ENCODE measurements at regions not wholly inside any gene's neighbourhood (a gene's known extent, or its start where the extent isn't known, plus 50 kb on each side); places are given as distances from the start of the nearest gene placed in this dataset.
"Not testable (repeated sequence)": the region's sequence is repeated elsewhere in the genome, so short reads cannot be mapped to it uniquely, and the experiment has no call there.

DNA sequence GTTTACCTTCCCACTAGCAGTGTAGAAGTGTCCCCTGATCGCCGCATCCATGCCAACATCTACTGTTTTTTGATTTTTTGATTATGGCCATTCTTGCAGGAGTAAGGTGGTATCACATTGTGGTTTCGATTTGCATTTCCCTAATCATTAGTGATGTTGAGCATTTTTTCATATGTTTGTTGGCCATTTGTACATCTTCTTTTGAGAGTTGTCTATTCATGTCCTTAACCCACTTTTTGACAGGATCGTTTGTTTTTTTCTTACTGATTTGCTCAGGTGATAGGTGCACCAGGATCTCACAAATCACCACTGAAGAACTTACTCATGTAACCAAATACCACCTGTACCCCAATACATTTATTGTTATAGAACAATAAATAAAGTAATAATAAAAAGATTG is 114.5 kb downstream of the GATA6 start:
- not testable (repeated sequence) for DNase-seq

DNA sequence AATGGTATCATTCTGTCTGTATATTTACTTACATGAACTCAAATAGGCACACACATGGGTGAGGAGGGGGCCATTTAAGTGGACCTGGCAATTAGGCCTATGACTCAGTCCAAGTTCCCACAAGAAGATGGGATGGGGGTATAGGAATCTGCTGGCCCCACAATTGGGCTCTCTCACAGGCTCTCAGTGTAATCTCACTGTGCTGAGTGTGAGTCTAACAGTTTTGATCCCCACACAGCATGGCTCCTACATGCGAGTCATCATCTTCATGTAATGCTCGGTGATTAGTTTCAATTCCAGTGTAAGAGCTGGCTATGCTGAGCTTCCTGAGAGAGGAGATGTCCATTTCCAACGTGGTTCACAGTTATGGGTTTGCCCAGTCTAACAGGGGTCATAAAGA is 114.0 kb downstream of the GATA6 start:
- no peak for DNase-seq

DNA sequence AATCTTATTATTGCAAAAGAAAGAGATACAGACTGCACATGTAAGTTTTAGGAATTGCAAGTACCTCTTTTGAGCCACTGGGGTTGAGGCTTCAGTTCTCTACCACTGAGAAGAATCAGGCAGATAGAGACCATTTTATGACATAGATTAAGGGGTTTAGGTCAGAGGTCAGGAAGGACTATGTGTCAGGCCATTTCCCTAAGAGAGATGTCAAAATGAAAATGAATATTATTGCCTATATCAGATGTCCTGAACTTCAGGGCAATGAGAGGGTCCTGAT is 113.7 kb downstream of the GATA6 start:
- no peak for DNase-seq

DNA sequence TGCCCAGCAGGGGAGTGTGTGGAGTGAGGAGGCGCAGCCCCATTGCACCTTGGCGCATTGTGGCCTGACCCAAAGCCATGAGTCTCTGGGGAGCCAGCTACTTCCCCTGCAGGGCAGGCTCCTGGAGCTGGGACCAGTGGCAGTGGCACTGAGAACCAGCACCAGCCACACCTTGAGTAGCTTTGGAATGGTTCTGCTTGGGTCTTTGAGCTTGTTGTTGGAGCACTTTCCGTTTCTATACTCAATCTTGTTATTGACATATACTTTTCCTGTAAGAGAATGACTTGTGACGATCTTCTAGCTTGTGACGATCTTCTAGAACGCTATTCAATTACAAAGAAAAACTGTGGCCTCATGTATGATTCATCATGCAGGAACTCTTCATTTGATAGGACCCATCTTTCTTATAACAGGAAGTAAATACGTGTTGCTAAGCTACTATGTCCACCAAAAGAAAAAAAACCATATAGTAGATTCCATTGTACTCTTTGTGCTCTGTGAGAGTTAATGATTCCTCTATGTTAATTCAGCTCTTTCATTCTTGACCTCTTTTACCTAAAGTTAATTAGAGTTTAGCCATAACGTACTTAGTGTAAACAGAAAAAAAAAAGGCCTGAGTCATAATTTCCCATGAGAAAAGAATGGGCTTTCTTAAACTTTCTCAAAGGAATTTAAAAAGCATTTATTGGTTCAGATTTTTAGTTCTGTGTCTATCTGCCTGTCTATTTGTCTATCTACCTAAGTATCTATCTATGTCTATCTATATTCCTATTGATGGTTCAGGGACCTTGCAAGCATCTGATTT is 113.1 kb downstream of the GATA6 start:
- no peak for DNase-seq

DNA sequence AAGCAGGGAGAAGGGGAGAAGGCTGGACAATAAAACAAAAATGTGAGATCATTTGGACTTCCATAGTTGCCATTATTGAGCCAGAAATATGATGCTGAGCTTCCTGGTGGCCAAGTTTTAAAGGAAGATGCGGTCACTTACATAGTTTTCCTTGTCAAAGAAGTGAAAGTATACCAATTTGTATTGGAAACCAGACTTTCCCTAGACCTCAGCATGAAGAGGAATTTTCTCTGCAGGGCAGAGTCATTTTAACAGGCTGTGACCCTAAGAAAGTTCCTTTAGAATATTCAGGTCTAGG is 111.0 kb downstream of the GATA6 start:
- no peak for DNase-seq

DNA sequence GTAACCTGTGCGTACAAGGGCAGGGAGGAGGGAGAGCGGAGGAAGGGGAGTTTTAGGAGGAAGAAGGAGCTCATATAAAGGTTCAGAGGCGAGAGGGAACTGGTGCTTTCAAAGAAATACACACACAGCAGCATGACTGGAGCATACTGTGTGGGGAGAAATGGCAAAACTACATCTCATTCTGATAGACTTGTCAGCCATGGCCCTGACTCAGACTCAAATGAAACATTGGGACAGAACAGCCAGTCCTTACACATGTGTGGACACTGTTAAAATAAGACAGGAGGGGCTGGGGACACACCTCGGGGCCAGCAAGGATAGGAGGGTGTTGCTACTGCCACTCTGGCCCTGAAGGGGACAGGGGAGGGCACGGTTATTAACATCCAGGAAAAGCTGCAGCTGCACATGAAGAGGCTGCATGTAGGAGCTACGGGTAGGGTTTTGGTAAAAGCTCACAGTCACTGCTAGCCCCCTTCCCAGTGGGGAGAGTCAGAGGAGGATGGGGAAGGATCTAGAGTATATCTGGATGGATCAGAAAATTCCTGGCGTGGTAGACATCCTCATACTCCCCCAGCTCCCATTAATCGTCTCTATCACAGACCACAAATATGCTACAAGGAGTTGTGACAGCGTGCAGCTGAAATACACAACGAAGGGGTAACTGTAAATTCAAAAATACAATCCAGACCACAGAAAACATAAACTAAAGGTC is 110.5 kb downstream of the GATA6 start:
- DNase-seq, result no peak

DNA sequence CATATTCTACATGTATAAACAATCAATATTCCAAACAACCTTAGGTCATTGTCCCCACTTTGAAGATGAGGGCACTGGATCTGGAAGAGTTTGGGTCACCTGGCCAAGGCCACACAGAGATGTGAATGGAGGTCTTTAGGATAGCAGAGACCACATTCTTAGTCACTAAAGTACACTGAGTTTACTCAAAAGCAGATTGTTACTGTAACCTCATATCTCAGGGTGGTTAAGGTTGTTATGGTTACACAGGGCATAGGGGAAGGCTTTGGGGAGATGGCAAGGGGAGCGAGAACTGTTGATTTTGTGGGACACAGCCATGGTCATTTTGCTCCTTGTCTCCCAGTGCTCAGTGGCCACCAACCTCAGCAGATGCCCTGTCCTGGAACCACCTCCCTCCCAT is 109.4 kb downstream of the GATA6 start:
- no peak for DNase-seq

DNA sequence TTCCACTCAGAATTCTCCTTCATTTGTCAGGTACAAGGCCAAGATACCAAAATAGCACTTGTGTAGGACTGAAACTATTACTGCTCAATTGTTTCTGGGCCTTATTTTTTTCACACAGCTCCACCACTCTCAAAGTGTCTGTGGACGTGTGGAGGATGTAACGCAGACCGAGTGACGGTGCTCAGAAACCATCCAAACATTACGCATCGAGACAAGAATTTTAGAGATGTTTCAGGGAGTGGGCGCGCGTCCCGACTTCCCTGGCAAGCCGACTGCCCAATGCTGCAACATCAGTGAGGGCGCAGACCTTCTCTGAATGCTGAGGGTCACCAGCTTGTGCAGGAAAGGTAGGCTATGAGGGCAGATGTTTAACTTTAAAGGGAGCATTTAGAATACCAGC is 108.4 kb downstream of the GATA6 start:
- DNase-seq, result no peak

DNA sequence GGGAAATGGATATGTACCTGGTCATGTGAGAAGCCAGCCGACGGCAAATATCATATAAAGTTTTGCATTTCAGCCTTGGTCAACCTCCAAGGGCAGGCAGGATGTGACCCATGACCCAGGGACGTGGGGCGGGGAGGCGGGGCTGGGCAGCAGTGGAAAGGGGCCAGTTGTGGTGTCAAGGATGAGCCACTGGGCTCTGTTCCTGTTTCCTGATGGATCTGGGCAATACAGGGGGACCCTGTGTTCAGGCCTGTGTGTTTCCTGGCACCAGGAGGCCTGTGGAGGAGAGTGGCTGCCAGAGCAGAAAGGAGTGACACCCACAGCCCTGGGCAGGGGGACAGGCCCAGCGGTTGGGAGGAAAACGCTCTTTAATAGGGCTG is 106.9 kb downstream of the GATA6 start:
- DNase-seq, result no peak

DNA sequence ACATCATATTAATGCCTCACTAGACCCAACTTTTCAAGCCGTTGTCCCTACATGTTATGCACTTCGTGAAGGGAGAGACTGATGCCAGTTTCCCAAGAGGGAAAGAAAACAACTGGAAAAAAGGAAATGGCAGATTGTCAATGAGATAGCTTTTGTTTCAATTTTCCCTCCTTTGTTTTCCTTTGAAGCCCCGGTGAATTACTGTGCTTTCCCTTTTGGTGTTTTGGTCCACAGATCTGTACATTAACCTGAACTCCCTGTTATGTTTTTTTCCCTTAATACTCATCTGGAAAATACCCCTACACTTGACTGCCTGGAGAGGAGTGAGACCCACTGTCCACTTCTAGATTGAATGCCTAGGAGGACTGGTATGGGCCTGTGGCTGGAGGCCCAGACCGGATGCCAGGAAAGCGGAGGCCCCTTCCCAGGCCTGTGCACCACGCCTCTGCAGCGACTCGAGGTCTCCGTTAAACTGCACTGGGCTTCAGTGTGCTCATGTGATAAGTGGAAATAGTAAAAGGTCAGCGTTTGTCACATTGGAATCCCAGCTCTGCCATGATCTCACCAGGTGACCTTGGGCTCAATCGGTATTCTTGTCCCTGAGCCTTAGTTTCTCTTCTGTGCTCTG is 106.4 kb downstream of the GATA6 start:
- DNase-seq, result no peak

DNA sequence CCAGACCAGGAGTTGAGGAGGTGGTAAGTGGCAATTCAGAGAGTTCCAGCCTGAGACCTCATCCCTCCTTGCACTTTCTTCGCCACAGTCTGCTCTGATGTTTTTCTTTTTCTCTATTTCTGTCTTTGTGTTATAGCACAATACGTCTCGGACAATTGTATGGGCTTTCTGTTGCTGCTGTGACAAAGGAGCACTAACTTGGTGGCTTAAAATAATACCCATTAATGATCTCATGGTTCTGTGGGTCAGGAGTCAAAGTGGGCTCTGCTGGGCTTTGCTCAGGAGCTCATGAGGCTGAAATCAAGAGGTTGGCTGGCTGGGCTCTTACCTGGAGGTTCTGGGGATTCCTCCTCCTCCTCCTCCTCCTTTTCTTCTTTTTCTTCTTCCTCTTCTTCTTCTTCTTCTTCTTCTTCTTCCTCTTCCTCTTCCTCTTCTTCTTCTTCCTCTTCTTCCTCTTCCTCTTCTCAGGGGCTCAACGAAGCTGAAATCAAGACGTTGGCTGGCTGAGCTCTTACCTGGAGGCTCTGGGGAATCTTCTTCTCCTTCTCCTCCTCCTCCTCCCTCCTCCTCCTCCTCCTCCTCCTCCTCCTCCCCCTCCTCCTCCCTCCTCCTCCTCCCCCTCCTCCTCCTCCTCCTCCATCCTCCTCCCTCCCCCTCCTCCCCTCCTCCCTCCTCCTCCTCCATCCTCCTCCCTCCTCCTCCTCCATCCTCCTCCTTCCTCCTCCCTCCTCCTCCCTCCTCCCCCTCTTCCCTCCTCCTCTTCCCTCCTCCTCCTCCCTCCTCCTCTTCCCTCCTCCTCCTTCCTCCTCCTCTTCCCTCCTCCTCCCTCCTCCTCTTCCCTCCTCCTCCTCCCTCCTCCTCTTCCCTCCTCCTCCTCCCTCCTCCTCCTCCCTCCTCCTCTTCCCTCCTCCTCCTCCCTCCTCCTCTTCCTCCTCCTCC is 104.0 kb downstream of the GATA6 start:
- DNase-seq, result no peak

DNA sequence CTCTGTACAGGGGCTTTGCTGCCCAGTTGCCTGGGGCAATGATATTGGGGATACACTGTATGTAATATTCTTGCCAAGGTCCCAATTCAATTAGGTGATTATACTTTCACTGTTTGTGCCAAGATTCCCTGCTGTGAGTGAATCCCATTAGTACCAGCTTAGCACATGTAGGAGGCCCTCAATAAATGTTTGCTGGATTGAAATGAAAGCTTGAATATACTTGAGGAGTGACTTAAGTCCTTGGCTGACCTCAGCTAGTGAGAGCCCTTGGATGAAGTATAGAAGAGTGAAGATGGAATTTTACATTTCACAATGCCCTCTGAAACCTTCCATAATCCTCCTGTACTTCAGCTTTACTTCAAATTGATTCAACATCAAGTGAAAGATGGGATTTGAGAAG is 102.9 kb downstream of the GATA6 start:
- DNase-seq, result no peak

DNA sequence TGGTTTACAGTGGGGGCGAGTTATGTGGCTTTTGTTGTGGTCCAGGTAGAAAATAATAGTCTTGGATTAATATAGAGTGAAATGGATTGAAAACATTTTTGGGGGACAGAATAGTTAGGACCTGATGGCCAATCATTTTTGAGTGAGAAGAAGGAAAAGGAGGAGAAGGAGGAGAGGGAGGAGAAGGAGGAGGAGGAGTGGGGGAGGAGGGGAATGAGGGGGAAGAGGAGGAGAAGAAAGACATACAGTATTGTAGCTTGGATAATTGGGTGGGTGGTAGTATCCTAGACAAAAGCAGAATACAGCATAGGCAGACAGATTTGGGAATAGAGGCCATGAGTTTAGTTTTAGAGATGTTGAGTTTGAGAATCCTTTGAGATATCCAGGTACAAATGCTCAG is 101.6 kb downstream of the GATA6 start:
- DNase-seq, result no peak

DNA sequence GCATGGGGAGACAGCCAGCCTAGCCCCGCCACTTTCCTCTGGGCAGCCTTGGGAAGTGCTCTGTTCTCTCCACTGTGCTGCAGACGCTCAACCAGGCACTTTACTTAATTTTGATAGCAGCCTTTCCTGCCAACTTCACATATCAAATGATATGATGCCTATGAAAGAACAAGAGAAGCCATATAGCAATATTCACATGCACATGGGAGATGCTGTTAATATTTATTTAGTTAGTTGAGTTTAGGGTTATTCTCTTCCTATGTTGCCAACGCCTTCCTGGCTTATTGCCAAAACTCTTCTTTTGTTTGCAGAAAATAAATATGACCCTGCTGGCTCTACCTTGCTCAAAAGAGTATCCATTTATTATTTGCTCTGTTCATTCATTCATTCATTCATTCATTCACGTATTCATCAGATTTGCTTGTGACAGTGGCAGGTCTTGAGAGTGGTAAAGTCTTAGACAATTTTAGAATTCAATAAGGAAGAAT is 99.3 kb downstream of the GATA6 start:
- no peak for DNase-seq

DNA sequence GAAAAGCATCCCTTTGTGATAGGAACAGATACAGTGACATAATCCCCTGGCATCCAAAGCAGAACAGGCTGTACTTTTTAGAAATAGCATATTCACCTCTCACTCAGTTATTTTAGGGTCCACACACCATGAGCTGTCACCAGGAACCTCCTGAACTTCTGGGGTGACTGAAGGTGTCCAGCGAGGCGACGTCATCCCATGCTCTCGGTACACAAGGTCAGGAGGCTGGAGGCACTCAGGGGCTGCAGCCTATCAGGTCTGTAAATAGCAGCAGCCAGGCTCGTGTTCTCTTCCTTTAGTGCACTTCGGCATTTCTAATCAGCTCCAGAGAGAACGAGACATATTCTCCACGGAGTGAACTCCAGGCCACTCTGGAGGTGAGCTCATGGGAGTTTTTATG is 98.3 kb downstream of the GATA6 start:
- no peak for DNase-seq

DNA sequence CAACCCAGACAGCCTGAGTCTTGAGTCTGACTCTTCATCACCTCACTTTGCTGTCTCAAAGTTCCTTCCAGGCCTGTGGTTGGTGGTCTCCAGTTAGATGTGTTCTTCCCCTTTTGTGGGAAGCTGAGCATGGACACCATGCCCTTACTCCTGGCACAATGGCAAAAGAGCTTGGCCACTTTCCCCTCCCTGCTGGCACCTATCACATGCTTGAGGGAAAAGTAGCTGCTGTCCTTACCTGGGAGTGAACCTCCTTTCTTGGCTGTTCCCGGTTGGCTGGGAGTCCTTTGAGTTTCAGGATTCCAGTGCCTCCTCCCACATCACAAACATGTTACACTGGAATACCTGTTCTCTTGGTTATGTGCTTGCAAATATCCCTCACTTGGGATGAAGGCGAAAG is 97.8 kb downstream of the GATA6 start:
- DNase-seq, result no peak

DNA sequence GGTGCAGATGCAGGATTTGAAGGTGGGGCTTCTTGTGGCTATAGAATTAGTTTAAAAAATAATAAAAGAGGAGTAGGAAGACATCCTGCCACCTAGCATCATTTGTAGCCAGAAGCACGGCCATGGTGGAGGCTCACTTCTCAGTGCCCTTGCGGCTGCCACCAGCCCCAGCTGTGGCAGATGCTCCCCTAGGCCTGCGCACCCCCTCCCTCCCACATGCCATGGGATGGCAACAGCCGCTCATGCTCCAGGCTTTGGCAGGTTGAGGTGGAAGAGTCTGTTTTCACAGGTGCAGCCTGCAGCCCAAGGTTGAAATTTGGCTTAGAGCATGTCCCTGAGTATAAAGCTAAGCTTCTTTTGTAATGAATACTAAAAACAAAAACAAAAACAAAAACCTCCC is 96.4 kb downstream of the GATA6 start:
- DNase-seq, result no peak

DNA sequence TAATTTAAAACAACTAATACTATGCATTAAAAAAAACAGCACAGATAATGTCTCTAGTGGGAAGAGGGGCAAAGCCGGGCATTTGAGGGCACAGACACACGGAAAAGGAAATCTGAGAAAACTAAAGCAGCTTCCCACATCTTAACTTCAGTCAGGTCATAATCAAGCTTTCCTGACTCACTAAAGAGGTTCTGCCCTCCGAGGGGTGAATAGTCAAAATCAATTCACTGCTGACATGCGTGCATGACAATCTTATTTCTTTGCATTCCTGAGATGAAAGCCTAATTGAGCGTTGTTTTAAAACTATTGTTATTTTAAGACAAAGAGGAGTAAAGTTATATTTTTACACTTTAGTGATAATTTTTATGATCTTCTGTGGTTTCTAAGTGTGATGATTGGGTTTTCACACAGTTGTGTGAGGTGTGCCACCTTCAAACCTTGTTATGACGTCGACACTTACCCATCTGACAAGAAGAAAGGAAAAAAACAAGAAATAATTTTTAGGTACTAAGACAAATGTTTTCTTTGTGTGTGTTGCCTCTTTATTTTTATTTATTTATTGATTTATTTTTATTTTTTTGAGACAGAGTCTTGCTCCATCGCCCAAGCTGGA is 90.9 kb downstream of the GATA6 start:
- no peak for DNase-seq

DNA sequence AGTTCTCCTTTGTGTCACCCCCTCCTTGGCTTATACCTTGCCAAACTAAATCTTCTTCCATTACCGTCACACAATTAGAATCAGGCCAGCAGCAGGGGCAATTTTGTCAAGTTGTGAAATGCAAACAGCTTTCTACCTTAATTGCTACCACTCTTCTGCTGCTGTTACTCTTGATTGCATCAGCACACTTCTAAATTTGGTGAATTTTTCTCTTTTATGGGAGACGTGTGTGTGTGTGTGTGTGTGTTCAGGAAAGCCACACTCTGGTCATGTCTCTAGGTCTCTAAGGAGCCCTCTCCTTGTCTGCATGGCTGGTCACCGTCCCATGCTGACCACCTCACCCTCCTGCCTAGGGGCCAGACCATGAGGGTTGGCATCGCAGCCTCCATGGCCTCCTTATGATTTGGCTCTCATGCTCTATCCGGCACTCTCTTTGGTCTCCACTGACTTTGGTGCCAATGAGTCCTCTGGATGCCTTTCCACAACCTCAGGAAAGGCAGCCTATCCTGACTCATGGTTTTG is 87.7 kb downstream of the GATA6 start:
- no peak for DNase-seq

DNA sequence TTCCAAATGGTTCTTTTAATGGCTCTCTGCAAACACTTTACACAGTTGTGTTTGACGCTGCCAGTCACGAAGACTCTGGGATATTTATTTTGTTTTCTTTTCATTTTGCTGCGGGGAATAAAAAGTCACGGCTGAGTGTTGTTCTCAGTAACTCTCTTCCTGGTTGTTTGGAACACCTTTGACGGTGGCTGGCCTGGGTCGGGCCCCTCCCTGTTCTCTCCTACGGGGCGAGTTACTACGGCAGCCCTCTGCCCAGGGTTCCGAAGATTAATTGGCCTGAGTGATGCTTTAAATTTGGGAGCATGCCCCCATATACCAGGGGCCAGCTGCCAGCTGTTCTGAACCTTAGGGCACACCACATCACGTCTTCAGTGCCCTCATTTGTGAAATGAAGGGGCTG is 84.7 kb downstream of the GATA6 start:
- DNase-seq, result no peak

DNA sequence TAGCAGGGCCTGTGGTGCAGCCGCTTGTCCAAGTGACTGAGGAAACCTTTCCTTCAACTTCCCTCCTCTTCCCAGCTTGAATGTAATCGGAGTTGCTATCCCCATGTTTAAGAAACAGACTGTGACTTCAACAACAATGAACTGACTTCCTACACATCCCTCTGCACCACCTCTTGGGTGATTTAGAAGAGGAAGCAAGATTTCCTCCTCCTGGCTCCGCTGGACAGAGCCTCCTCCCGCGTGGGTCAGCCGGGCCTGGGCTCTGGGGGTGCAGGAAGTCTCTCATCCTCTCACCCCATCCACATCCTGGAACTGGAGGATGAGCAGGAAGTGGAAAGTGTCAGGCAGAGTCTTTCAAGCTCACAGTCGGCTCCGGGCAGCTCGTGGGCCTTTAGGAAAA is 84.3 kb downstream of the GATA6 start:
- no peak for DNase-seq

DNA sequence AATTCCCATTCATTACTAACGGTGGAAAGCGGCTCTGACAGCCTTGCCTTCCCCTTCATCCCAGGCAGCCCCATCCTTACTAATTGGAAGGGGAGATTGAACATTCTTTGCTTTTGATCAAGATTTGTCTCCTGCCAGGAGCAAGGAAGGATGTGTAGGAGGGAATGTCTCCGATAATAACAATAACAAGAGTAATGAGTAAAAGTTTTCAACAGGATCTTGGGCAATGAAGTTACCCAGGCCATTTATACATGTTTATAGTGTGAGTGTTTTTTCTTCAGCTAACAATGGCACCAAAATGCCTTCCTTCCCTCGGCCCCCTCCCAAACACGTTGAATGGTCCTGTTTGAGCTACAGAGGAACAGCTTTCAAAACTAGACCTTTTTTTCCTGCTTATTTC is 83.8 kb downstream of the GATA6 start:
- DNase-seq, result no peak
